SH-SY5Y (cell line): ENCODE measurements at regions not wholly inside any gene's neighbourhood (a gene's known extent, or its start where the extent isn't known, plus 50 kb on each side); places are given as distances from the start of the nearest gene placed in this dataset.

Source experiments
- GATA2 ChIP-seq: IDR thresholded peaks from 2 replicates; pipeline ENCODE4 v1.6.1; 2011; ENCODE audit warnings: mild to moderate bottlenecking, low read depth, low read length
- GATA3 ChIP-seq: IDR thresholded peaks from 2 replicates; pipeline ENCODE4 v1.6.1; 2011; ENCODE audit warnings: low read depth, mild to moderate bottlenecking, low read length, moderate library complexity

- TF ChIP-seq GATA3 (no peak), GATA2 (no peak)
These were observed 505.4 kb downstream of the PLCL1 start for GRCh38 chr2:198309673-198310280.

- TF ChIP-seq GATA2 (no peak), GATA3 (no peak)
These were observed 504.7 kb downstream of the PLCL1 start for GRCh38 chr2:198309081-198309480.

DNA sequence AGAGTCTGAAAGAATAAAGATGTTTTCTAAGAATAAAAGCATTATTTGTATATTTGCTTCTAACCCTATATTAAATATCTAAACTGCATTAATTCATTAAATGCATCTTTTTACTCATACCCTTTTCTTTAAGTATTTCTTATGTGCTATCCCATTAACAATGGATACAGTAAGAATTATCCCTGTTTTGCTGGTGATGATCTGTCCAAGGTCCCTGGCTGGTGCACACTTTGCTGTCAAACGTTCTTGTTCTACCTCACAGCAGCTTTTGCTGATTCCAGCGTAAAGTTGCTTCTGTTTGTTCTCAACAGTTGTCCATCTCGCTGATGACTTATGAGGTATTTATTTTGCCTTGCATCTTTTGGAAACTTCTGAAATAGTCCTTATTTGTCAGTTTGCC lies 504.0 kb downstream of the PLCL1 start:
- TF ChIP-seq GATA2 (no peak), GATA3 (no peak)

GRCh38 chr2:198307093-198307492 lies 502.7 kb downstream of the PLCL1 start:
- TF ChIP-seq GATA2 (no peak; the same call in 1 of the 2 replicates), GATA3 (no peak)

DNA sequence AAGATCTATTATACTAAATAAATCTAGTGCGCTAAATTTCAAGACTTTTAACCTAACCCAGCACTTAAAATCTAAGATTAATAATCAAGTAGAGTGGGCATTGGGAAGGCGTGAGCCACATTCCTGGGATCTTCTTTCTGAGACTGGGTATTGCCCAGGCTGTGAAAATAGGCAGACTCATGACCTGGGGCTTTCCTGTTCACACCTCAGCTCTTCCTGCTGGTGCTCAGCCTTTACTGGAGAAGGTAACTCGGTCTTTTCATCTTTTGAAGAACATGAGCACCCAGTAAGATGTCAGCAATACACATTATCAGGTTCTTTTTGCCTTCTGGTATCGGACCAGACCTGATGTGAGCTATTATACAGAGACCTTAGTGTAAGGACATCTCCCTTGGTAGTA lies 500.5 kb downstream of the PLCL1 start:
- TF ChIP-seq GATA3 (no peak), GATA2 (no peak)

DNA sequence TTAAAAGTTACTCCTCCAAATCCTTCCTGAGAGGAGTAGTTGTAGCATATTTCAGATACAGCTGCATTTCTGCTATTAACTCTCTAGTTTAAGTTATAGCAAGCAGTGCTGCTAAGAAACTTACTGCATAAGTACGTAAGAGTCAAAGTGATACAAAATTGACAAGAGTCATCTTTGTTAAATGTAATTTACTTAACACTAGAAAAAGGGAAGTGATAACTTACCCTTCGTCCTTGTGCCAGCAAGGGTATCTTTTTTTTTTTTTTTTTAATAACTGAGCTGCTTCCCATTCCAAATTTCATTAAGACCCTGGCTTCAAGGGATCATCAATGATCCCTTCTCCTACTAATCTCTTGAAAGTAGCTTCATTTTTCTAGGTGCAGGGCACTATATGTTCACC lies 493.0 kb downstream of the PLCL1 start:
- TF ChIP-seq GATA3 (no peak), GATA2 (no peak)

GRCh38 chr2:198296665-198297308 lies 492.4 kb downstream of the PLCL1 start:
- TF ChIP-seq GATA3 (no peak), GATA2 (no peak)

DNA sequence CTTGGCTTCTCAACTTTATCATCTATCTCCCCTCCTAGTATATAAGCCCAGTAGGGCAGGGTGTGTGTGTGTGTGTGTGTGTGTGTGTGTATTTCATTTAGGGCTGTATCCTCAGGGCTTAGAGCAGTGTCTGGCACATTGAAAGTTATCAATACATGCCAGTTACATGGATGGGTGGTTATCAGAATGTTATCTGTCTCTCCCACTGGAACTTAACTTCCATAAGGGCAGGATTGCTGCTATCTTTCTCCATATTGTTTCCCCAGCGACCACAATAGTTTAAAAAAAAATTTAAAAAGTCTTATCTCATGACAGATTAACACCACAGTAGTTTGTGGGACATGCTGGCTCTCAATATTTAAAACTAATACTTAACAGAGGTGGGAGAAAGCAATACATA lies 488.9 kb downstream of the PLCL1 start:
- TF ChIP-seq GATA3, result no peak
- TF ChIP-seq GATA2, result no peak

GRCh38 chr2:198289811-198290210 lies 485.4 kb downstream of the PLCL1 start:
- TF ChIP-seq GATA2, result no peak
- TF ChIP-seq GATA3, result no peak

- no peak for TF ChIP-seq GATA3
- no peak for TF ChIP-seq GATA2
These were observed 483.3 kb downstream of the PLCL1 start for GRCh38 chr2:198287706-198288105.

DNA sequence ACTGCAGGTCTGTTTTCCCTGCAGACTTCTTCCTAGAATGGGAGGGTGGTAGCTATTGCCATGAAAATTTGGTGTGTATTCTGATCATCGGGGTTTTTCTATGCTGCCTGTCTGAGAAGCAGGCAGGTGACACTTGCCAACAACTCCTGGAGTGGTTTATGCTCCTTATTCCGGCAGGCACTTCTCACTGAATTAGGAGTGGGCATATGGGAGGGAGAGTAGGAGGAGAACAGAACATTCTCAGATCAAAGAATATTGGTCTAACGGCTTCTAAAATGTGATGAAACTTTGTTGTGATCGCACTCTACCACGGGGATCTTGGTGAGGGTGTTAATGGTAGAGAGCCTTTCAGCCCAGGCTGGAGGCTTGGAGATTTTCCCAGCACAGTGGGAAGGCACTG lies 480.8 kb downstream of the PLCL1 start:
- TF ChIP-seq GATA3 (no peak), GATA2 (no peak)

GRCh38 chr2:198283146-198283545 lies 478.8 kb downstream of the PLCL1 start:
- TF ChIP-seq GATA2, result no peak
- TF ChIP-seq GATA3, result no peak

- no peak for TF ChIP-seq GATA3
- no peak for TF ChIP-seq GATA2
These were observed 477.7 kb downstream of the PLCL1 start for GRCh38 chr2:198282061-198282460.

GRCh38 chr2:198280145-198280544 lies 475.8 kb downstream of the PLCL1 start:
- TF ChIP-seq GATA3 (no peak), GATA2 (no peak)

GRCh38 chr2:198279026-198279425 lies 474.6 kb downstream of the PLCL1 start:
- TF ChIP-seq GATA3 (no peak), GATA2 (no peak)

DNA sequence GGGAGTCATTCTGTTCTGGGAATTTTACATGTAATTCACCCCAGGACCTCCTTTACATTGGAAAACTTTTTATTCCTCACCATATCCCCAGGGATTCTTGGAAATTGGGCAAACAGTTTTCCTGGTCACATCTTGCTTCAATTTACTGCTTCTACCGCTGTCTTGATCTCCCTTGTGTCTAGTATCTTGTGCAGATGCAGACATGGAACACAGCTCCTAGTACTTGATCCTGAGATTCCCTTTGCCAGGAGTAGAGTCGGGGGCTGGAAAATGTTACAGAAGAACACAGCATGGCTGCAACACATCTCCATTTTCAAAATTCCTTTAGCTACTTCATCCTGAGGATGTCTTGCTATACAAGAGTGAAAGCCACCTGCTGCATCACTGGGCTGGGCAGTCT lies 472.8 kb downstream of the PLCL1 start:
- TF ChIP-seq GATA3, result no peak
- no peak for TF ChIP-seq GATA2

DNA sequence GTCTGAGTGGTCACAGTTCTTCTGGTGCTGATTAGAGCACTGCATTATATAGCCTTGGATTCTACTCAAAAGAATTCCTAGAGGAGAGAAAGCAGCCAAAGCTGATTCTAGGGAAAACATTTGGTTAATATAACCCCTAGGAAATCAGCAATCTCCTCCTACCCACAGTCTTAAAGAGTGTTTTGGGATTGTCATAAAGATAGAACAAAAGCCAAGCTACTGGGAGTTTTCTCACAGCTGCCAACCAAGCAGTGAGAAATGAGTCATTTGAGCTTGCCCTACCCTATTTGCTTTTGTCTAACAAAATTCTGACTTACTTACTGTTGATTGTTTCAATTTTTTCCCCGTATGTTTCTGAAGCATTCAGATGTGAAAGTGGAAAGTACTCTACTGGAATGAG lies 469.3 kb downstream of the PLCL1 start:
- TF ChIP-seq GATA3, result no peak
- TF ChIP-seq GATA2, result no peak
